ENCODE measurements at regions not wholly inside any gene's neighbourhood (a gene's known extent, or its start where the extent isn't known, plus 50 kb on each side); places are given as distances from the start of the nearest gene placed in this dataset.

DNA sequence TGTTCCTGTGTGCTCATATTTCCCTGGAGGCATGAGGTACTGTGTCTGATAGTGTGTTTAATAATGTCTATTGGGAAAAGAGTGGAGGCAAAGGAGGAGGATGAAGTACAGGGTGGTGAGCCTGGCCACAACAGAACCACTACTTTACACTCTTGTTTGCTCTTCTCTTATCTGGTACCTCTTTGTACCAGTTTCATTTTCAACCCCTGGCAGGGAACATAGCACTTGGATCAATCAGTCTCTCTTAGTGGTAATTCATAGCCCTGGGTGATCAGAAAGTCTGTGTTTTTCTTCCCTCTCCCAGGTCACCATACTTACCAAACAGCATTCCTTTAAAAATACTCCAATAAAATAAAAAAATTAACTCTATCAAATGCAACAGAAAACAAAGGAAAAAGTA is 105.4 kb downstream of the DMRT2 start:
- TF ChIP-seq, protein P1, sequence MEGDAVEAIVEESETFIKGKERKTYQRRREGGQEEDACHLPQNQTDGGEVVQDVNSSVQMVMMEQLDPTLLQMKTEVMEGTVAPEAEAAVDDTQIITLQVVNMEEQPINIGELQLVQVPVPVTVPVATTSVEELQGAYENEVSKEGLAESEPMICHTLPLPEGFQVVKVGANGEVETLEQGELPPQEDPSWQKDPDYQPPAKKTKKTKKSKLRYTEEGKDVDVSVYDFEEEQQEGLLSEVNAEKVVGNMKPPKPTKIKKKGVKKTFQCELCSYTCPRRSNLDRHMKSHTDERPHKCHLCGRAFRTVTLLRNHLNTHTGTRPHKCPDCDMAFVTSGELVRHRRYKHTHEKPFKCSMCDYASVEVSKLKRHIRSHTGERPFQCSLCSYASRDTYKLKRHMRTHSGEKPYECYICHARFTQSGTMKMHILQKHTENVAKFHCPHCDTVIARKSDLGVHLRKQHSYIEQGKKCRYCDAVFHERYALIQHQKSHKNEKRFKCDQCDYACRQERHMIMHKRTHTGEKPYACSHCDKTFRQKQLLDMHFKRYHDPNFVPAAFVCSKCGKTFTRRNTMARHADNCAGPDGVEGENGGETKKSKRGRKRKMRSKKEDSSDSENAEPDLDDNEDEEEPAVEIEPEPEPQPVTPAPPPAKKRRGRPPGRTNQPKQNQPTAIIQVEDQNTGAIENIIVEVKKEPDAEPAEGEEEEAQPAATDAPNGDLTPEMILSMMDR (IDR thresholded peaks at IDR 0.05), result no peak
- Histone ChIP-seq H3K27me3 (no peaks in the 10 kb centered on the region), H3K4me1 (no peaks in the 10 kb centered on the region), H3K4me3 (no peak overlapping the region), H3K27ac (peak overlapping the region in 1 of 4 donors; percentile 22), H3K9me3 (no peaks in the 10 kb centered on the region), H3K36me3 (no peaks in the 10 kb centered on the region)
- FAIRE-seq, result no peak
- ATAC-seq, result peak in 2 of 4 donors; percentile 39 to 61
- DNase-seq, result no peak
- intact Hi-C loops (cut with DNase I), result no loop called here

DNA sequence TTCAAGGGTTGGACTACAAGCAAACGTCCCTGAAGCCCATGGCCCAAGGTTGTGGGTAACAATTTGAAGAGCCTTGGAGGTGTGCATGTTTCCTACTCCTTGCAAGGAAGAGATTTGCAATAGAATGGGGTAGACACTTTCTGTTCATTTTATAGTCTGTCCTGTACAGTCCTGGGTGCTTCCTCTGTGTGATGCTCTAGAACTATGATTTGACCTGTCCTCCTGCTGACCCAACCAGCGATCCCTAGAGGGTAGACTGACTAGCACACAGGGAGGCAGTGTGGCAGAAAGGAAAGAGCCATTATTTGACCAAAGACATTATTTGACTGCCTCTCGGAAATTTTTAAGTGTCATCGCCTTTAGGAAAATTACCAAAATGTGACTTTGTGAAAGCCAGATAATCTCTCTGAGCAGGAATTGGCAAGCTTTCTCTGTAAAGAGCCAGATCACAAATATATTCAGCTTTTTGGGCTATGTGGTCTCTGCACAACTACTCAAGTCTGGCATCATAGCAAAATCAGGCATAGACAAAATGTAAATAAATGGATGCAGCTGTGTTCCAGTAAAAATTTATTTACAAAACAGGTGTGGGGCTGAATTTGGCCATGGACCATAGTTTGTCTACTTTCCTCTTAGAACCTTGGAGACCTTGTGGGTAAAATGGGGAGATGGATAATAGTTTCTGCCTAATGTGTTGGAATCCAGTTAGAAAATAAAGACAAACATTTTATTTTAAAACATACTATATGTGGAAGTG is 106.8 kb downstream of the DMRT2 start:
- intact Hi-C loops (cut with DNase I), result no loop called here
- TF ChIP-seq, protein P1 (IDR thresholded peaks at IDR 0.05), result no peak
- no peak overlapping the region for H3K27ac ChIP-seq
- H3K9me3 ChIP-seq, result no peaks in the 10 kb centered on the region
- no peaks in the 10 kb centered on the region for H3K4me1 ChIP-seq
- FAIRE-seq (no peak), DNase-seq (no peak), ATAC-seq (no peak)
- no peaks in the 10 kb centered on the region for H3K36me3 ChIP-seq
- H3K4me3 ChIP-seq, result no peak overlapping the region
- no peaks in the 10 kb centered on the region for H3K27me3 ChIP-seq
- WGBS, 2 donors, result 54 to 85% methylated on average over 4 of the region's 4 CpGs

DNA sequence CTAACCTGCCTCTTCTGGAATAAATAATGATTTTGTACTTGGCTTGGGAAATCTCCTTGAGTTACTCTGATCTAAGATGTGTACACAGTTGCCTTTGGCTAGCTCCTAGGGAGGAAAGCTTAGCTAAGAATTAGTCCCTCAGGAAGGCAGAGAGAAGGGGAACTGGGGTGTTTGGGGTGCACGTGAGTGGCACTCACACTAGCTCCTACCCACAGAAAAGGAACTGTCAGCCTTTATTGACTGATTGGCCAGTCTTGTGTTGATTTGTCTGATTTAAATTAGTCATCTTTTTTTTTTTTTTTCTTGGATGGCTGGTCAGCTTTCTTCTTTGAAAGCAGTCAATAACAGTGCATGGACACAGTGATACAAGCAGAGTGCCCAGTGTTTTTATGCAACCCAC is 107.7 kb downstream of the DMRT2 start:
- Histone ChIP-seq H3K27ac (no peak overlapping the region), H3K27me3 (no peaks in the 10 kb centered on the region), H3K9me3 (no peaks in the 10 kb centered on the region), H3K4me1 (no peaks in the 10 kb centered on the region), H3K4me3 (no peak overlapping the region), H3K36me3 (no peaks in the 10 kb centered on the region)
- DNase-seq (no peak), FAIRE-seq (no peak), ATAC-seq (no peak)
- intact Hi-C loops (cut with DNase I), result no loop called here
- WGBS, 2 donors, result 67 to 75% methylated on average over 1 of the region's 1 CpG
- TF ChIP-seq, protein P1 (IDR thresholded peaks at IDR 0.05), result no peak

DNA sequence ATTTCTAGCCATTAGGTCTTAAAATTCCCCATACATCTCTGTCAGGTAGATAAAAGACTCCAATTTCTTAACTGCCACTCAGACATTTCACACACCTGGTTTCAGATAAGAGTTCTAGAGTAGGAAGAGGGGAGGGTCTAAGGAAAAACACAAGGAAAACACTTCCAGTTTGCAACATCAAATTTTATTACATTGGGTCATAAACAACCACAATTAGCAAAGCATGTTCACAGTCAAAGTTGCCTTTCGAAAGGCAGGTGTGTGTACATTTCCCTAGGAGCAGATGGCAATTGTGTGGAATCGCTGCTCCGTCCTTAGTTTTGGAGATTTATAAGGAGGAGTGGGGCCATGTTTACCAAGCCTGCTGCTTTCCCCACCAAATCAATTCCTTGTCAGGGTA is 120.8 kb downstream of the DMRT2 start:
- ATAC-seq, result no peak
- H3K27me3 ChIP-seq, result no peaks in the 10 kb centered on the region
- H3K36me3 ChIP-seq, result no peaks in the 10 kb centered on the region
- H3K4me1 ChIP-seq, result no peaks in the 10 kb centered on the region
- H3K4me3 ChIP-seq, result no peak overlapping the region
- 66 to 73% methylated on average over 3 of the region's 3 CpGs for WGBS, 2 donors
- no peak for DNase-seq
- no peak overlapping the region for H3K27ac ChIP-seq
- intact Hi-C loops (cut with DNase I), result no loop called here
- no peak for FAIRE-seq
- peaks cover 0 to 3% (median 0%) of the 10 kb centered on the region in 4 donors for H3K9me3 ChIP-seq
- TF ChIP-seq, protein P1 (IDR thresholded peaks at IDR 0.05), result no peak

DNA sequence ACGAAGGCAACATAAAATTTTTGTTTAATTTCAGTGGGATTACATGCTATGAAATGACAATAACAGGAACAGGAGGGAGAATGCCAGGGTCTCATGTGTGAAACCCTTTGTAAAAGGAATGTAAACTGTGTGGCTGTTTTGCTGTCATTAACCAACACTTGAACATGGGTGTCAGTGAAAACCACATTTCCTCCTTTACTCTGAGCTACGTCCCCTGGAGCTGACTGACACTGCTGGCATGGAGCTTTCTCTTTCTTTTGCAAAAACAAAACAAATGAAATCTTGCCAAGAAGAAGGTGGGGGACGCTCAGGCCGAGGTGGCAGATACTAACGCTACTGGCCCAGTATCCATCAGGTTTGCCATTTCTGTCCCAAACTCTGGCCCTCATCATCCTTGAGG is 121.4 kb downstream of the DMRT2 start:
- no peaks in the 10 kb centered on the region for H3K27me3 ChIP-seq
- no peak for FAIRE-seq
- H3K27ac ChIP-seq, result no peak overlapping the region
- no peak for DNase-seq
- peaks cover 0 to 3% (median 0%) of the 10 kb centered on the region in 4 donors for H3K9me3 ChIP-seq
- TF ChIP-seq, protein P1 (IDR thresholded peaks at IDR 0.05), result no peak
- H3K36me3 ChIP-seq, result no peaks in the 10 kb centered on the region
- 61% methylated on average over 5 of the region's 5 CpGs for WGBS, 2 donors
- ATAC-seq, result no peak
- no peak overlapping the region for H3K4me3 ChIP-seq
- no peaks in the 10 kb centered on the region for H3K4me1 ChIP-seq
- intact Hi-C loops (cut with DNase I), result no loop called here

Measured in pancreas (tissue), 10 donors.